GM21526 (cell line): ENCODE measurements at regions not wholly inside any gene's neighbourhood (a gene's known extent, or its start where the extent isn't known, plus 50 kb on each side); places are given as distances from the start of the nearest gene placed in this dataset.
A peak's percentile ranks its signal among the peaks of the same experiment; 100 is the strongest.
"Not testable (repeated sequence)": the region's sequence is repeated elsewhere in the genome, so short reads cannot be mapped to it uniquely, and the experiment has no call there.

ENCODE experiments used
- ATAC-seq: cut with Tn5 transposase; IDR thresholded peaks from one replicate; pipeline ENCODE4 v1.9.1; 2021; ENCODE audit warnings: moderate library complexity; ENCODE audit not compliant: unreplicated experiment, low FRiP score

DNA sequence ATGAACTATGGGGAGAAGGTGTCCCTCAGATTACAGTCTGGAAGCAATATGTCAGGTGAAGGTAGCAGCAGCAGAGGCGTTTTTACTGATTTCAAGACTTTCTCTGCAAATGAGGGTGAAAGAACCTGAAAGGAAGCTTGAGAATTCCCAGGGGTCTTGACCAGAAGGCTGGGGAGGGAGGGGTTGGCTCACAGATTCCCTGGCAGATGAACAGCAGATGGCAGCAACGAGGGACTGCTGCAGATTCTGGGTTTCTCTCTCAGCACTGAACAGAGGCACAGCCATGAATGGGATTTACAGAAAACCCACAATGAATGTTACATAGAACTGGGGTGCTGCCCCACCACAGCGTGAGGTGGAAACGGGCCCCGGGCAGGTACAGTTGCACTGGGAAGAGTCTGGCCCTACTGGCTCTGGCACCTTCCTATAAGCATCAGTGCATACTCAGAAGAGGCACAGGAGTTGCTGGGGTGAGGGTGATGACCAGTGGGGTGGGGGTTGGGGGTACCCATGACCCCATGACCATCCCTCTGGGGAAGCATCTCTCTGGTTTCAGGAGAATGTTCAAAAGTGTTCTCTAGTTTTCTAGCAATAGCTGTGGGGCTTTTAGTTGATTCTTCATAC is 317.8 kb downstream of the SH2D4B start:
- no peak for ATAC-seq

GRCh38 chr10:80856186-80856585 is 318.5 kb downstream of the SH2D4B start:
- no peak for ATAC-seq

DNA sequence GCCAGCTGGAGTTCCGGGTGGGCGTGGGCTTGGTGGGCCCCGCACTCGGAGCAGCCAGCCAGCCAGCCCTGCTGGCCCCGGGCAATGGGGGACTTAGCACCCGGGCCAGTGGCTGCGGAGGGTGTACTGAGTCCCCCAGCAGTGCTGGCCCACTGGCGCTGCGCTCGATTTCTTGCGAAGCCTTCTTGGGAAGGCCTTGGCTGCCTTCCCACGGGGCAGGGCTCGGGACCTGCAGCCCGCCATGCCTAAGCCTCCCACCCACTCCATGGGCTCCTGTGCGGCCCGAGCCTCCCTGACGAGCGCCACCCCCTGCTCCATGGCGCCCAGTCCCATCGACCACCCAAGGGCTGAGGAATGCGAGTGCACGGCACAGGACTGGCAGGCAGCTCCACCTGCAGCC is 321.6 kb downstream of the SH2D4B start:
- ATAC-seq, result not testable (repeated sequence)

DNA sequence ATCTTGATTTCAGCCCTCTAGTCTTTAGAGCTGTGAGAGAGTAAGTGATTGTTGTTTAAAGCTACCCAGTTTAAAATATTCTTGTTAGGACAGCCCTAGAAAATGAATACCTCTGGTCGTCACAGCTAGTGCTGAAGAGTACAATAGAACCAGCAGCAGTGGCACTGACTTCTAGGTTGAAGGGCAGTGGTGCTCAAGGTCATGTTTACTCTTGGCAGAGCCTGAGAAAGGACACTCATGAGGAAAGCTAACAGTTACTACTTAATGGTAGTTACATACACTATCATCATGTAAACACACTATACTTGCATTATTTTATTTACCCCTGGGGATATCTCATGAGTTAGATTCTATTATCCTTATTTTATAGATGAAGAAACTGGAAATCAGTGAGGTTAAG is 323.0 kb downstream of the SH2D4B start:
- no peak for ATAC-seq

- ATAC-seq, result no peak
These were observed 324.2 kb downstream of the SH2D4B start for GRCh38 chr10:80861882-80862281.

DNA sequence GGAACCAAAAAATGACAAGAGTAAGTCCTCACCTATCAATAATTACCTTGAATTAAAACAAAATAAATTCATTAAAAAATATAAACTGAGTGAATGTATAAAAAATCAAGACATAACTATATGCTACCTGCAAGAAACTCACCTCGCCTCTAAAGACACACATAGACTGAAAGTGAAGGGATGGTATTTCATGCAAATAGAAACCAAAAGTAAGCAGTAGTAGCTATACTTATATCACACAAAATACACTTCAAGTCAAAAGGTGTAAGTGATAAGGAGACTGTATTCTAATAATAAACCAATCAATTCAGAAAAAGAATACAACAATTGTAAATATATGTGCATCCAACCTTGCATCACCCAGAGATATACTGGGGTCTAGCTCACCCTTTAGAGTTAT is 332.6 kb downstream of the SH2D4B start:
- ATAC-seq, result peak; percentile 92

DNA sequence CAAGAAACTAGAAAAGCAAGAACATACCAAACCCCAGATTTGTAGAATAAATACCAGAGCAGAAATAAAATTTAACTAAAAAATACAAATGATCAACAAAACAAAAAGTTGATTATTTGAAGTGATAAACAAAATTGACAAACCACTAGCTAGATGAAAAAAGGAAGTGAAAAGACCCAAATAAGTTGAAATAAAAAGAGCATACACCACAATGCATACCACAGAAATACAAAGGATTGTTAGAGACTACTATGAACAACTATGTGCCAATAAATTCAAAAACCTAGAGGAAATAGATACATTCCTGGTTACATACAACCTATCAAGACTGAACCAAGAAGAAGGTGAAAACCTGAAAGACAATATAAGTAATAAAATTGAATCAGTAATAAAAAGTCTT is 333.4 kb downstream of the SH2D4B start:
- peak; percentile 80 for ATAC-seq

DNA sequence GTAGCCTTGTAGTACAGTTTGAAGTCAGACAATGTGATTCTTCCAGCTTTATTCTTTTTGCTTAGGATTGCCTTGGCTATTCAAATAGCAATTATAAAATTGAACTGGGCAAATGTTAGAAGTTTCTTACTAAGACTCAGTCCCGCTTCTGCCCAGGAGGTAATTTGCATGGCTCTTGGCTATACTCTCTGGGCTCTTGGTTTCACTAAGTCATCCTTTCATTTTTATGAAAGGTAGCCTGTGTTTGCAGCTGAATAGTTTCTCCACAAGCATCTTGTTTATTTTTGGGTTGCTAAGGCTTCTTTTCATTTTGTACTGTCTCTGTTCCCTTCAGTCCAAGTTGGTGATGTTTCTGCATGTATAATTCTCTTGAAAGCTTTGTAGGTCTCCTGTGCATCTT is 340.6 kb downstream of the SH2D4B start:
- peak; percentile 70 for ATAC-seq

DNA sequence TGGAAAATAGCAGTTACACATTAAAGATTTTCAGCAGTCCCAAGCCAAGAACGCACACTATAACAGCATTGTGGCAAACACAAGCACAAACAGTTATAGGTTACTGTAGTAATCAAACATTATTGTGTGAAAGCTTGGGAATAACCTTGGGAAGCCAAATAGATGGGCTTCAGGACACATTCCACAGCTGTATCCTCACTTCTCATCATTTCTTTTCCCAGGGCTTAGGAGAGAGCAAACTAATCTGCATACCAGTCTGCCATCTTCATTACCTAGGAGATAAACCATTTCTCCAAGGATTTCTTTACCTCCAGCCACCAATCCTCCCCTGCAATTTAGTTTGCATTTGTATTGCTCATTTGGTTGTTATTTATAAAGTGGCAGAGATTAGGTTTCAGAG is 352.4 kb downstream of the SH2D4B start:
- no peak for ATAC-seq

DNA sequence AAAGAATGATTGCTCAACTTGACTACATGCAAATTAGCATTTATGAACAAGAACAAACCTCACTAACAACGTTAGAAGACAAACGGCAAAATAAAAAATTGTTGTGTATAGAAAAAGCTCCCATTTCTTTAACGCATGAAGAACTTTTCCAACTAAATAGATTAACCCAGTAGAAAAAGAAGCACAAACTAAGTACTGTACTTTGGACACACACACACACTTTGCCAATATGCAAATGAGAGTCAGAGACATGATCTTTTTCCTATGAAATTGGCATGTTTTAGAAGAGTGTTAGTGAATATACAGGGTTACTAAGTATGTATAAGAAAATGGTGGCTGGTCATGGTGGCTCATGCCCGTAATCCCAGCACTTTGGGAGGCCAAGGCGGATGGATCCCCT is 355.6 kb downstream of the SH2D4B start:
- ATAC-seq, result no peak

GRCh38 chr10:80894311-80894791 is 356.6 kb downstream of the SH2D4B start:
- ATAC-seq, result no peak

GRCh38 chr10:80894797-80895467 is 357.2 kb downstream of the SH2D4B start:
- no peak for ATAC-seq

GRCh38 chr10:80896076-80896475 is 358.4 kb downstream of the SH2D4B start:
- ATAC-seq, result no peak

DNA sequence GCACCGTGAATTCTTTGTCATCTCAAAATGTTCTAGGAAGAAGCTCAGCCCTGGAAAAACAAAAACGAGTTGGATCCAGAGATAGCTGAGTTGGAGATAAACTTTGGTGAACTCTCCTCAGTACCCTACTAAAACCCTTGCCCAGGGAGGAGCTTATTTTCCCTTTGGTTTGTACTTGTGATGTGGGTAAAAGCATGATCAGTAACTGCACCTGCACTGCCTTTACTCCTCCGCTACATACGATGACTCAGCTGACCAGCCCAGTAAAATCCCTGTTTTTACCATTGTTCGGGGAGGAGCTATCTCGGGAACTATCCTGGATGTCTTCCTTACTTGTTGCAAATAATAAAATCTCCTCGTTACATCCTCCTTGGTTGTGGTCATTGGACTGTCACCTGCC is 359.3 kb downstream of the SH2D4B start:
- ATAC-seq, result no peak

DNA sequence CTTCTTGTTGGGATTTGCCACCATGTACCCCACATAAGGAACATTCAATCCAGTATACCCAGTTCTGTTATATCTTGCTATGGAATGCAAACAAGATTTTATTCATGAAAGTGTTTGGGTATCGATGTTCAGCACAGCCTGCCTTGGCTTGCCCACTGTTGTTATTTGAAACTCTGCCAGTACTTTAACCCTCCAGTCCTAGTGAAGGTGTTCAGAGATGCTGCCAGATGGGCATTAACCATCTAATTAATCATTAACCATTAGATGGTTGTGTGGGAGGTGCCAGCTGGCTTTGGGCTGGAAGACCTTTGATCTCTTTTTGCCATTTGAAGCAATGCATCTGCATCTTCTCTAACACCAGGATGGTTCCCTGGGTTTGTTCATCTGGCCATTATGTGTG is 363.0 kb downstream of the SH2D4B start:
- ATAC-seq, result no peak

GRCh38 chr10:80908611-80909010 is 370.9 kb downstream of the SH2D4B start:
- no peak for ATAC-seq

- no peak for ATAC-seq
These were observed 371.6 kb downstream of the SH2D4B start for GRCh38 chr10:80909254-80909653.

DNA sequence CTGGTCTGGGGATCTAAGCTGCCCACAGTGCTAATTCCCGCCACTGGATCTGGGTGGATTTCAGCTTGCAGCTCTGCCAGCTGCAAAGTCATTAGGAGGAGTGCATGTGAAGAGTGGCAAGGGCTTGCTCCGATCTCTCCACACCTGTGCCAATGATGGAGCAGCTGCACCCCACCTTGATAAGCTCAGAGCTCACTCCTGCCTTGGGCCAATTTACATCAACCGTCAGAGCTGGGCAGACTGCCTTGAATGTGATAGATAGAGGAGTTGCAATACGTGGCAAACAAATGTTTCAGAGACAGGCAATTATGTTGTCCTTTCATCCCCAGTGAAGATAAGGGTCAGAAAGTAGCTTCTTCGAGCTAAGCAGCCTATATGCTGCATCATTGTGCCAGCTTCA is 379.9 kb downstream of the SH2D4B start:
- no peak for ATAC-seq

- ATAC-seq, result no peak
These were observed 383.3 kb downstream of the SH2D4B start for GRCh38 chr10:80921032-80921431.

- peak; percentile 74 for ATAC-seq
These were observed 386.6 kb downstream of the SH2D4B start for GRCh38 chr10:80924063-80924952.

GRCh38 chr10:80927419-80928078 is 389.8 kb downstream of the SH2D4B start:
- ATAC-seq, result no peak
